ENCODE measurements at regions not wholly inside any gene's neighbourhood (a gene's known extent, or its start where the extent isn't known, plus 50 kb on each side); places are given as distances from the start of the nearest gene placed in this dataset.

DNA sequence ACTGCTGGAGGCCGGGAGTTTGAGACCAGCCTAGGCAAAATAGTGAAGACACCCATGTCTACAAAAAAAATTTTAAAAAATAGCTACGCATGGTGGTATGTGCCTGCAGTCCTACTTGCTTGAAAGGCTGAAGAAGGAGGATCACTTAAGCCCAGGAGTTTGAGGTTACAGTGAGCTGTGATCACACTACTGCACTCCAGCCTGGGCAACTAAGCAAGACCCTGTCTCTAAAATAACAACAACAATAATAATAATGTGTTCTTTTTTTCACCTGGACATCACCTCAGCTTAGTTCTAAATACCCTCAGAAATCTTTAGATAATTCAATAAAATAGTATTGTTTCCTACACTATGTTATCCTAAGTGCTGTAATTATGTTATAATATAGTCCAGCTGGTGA is 397.1 kb upstream of the ZNF804A start:
- Histone ChIP-seq H3K9me1 (replicated peaks; ENCODE audit: control insufficient read depth, extremely low read depth, insufficient read depth, low read length) (no peaks in the 10 kb centered on the region), H3K9ac (replicated peaks; ENCODE audit: extremely low read depth, insufficient read depth, low read length) (no peak overlapping the region), H3K4me2 (ENCODE audit: insufficient read depth, low read length) (no peak overlapping the region), H3K36me3 (ENCODE audit: control insufficient read depth in 2 of 2, extremely low read depth in 1 of 2, insufficient read depth in 2 of 2, low read length in 2 of 2) (no peaks in the 10 kb centered on the region), H3K27ac (ENCODE audit: insufficient read depth, low read depth, low read length) (no peak overlapping the region), H3K79me2 (ENCODE audit: control insufficient read depth, insufficient read depth, low read length) (no peaks in the 10 kb centered on the region), H3K9me3 (replicated peaks; ENCODE audit: control insufficient read depth, insufficient read depth, low read length) (no peaks in the 10 kb centered on the region), H4K20me1 (replicated peaks; ENCODE audit: control insufficient read depth, extremely low read depth, insufficient read depth, low read length) (no peaks in the 10 kb centered on the region), H2AFZ (ENCODE audit: low read depth, low read length) (no peak overlapping the region), H3K4me1 (ENCODE audit: control insufficient read depth, extremely low read depth, insufficient read depth, low read length) (no peaks in the 10 kb centered on the region), H3K4me3 (replicated peaks in 1 of 3; ENCODE audit: insufficient read depth in 1 of 3, low read depth in 1 of 3, low read length in 3 of 3) (no peak overlapping the region), H3K27me3 (ENCODE audit: control insufficient read depth in 2 of 2, insufficient read depth in 2 of 2, low read length in 2 of 2) (no peaks in the 10 kb centered on the region)
- no peak for TF ChIP-seq POLR2AphosphoS5 (IDR thresholded peaks at IDR 0.05; ENCODE audit: insufficient read depth, low read depth, low read length)
- TF ChIP-seq MYC (IDR thresholded peaks at IDR 0.05; ENCODE audit: low read depth, low read length), result no peak
- TF ChIP-seq, protein P1, sequence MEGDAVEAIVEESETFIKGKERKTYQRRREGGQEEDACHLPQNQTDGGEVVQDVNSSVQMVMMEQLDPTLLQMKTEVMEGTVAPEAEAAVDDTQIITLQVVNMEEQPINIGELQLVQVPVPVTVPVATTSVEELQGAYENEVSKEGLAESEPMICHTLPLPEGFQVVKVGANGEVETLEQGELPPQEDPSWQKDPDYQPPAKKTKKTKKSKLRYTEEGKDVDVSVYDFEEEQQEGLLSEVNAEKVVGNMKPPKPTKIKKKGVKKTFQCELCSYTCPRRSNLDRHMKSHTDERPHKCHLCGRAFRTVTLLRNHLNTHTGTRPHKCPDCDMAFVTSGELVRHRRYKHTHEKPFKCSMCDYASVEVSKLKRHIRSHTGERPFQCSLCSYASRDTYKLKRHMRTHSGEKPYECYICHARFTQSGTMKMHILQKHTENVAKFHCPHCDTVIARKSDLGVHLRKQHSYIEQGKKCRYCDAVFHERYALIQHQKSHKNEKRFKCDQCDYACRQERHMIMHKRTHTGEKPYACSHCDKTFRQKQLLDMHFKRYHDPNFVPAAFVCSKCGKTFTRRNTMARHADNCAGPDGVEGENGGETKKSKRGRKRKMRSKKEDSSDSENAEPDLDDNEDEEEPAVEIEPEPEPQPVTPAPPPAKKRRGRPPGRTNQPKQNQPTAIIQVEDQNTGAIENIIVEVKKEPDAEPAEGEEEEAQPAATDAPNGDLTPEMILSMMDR (IDR thresholded peaks at IDR 0.05; ENCODE audit: extremely low read depth in 1 of 2, insufficient read depth in 1 of 2, low read depth in 1 of 2, low read length in 2 of 2), result no peak
- TF ChIP-seq, protein P2, sequence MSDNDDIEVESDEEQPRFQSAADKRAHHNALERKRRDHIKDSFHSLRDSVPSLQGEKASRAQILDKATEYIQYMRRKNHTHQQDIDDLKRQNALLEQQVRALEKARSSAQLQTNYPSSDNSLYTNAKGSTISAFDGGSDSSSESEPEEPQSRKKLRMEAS (IDR thresholded peaks at IDR 0.05; ENCODE audit: insufficient read depth, insufficient read length), result no peak
- no peak for TF ChIP-seq FOS (IDR thresholded peaks at IDR 0.05; ENCODE audit: borderline replicate concordance, insufficient read depth, low read length)
- no peak for TF ChIP-seq JUN (IDR thresholded peaks at IDR 0.05; ENCODE audit: borderline replicate concordance, insufficient read depth, insufficient read length, low read depth)
- TF ChIP-seq EZH2 (IDR thresholded peaks at IDR 0.05; ENCODE audit: borderline replicate concordance, low read depth, low read length, severe bottlenecking), result no peak
- TF ChIP-seq POLR2A (IDR thresholded peaks at IDR 0.05; ENCODE audit: low read depth, low read length), result no peak
- TF ChIP-seq GATA2 (IDR thresholded peaks at IDR 0.05; ENCODE audit: insufficient read depth, insufficient read length, low read depth, low read length), result no peak
- DNase-seq (ENCODE audit: low read depth, low spot score) (no peak), FAIRE-seq (no peak)
- dilution Hi-C loops (cut with MboI; ENCODE audit: extremely low pct_ligation_motif_present, low sequenced_read_pairs) (no loop called here), intact Hi-C loops (cut with micrococcal nuclease) (no loop called here)
- BruUV-seq (replicated peaks), result no TSS peak
- ChIA-PET CTCF (no interaction called here), POLR2A (no interaction called here)

All from endothelial cell of umbilical vein (primary cell).